RWPE1 (cell line): ENCODE measurements at regions not wholly inside any gene's neighbourhood (a gene's known extent, or its start where the extent isn't known, plus 50 kb on each side); places are given as distances from the start of the nearest gene placed in this dataset.
A peak's percentile ranks its signal among the peaks of the same experiment; 100 is the strongest.

Experiments used
- CTCF ChIA-PET: fragments of 350-600 bp; sonication (Branson Sonifier 250); formaldehyde crosslinking; extraction: SDS; loops from one replicate; lab custom pipeline; 2021; lab: Yijun Ruan, JAX
- POLR2A ChIA-PET: fragments of 400-600 bp; formaldehyde crosslinking; extraction: SDS; loops from one replicate; lab custom pipeline; 2020; ENCODE audit warnings: antibody characterized with exemption; ENCODE audit not compliant: low non-redundant PET; lab: Yijun Ruan, JAX
- DNase-seq: peaks from one replicate; pipeline ENCODE4 v3.0.0; 2012; ENCODE audit warnings: low spot score
- H3K27ac ChIP-seq: fragments of 450-650 bp; 2 replicates; pipeline ENCODE4 v1.5.1; 2017
- TF ChIP-seq, protein P1 (sequence below): fragments of 450-650 bp; conservative IDR thresholded peaks from 2 replicates; pipeline ENCODE4 v1.5.1; 2017; ENCODE audit warnings: low read depth, mild to moderate bottlenecking

DNA sequence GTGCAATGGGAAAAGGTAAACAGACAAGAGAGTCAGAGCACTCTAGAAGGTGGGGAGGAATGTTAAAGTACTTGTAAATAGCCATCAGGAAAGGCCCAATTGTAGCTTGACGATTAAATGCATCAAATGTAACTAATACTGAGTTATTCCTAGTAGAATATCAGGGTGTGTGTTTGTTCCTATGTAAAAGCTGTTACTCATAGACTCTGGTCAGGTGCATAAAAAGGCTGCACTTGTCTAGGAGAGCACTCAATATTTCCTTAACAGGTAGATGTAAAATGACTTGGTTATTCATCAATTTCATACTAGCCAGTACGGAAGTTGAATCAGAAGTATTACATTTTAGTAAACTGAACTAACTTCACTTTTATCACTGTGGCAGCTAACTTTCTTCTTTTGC, 179.7 kb upstream of the AGR3 start:
- TF ChIP-seq, protein P1, sequence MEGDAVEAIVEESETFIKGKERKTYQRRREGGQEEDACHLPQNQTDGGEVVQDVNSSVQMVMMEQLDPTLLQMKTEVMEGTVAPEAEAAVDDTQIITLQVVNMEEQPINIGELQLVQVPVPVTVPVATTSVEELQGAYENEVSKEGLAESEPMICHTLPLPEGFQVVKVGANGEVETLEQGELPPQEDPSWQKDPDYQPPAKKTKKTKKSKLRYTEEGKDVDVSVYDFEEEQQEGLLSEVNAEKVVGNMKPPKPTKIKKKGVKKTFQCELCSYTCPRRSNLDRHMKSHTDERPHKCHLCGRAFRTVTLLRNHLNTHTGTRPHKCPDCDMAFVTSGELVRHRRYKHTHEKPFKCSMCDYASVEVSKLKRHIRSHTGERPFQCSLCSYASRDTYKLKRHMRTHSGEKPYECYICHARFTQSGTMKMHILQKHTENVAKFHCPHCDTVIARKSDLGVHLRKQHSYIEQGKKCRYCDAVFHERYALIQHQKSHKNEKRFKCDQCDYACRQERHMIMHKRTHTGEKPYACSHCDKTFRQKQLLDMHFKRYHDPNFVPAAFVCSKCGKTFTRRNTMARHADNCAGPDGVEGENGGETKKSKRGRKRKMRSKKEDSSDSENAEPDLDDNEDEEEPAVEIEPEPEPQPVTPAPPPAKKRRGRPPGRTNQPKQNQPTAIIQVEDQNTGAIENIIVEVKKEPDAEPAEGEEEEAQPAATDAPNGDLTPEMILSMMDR: no peak
- CTCF ChIA-PET: interaction anchor here (0.7 kb wide), 1 partner anchor 23 kb away, joined by 4 read pairs; no protein-coding TSS in a partner anchor

DNA sequence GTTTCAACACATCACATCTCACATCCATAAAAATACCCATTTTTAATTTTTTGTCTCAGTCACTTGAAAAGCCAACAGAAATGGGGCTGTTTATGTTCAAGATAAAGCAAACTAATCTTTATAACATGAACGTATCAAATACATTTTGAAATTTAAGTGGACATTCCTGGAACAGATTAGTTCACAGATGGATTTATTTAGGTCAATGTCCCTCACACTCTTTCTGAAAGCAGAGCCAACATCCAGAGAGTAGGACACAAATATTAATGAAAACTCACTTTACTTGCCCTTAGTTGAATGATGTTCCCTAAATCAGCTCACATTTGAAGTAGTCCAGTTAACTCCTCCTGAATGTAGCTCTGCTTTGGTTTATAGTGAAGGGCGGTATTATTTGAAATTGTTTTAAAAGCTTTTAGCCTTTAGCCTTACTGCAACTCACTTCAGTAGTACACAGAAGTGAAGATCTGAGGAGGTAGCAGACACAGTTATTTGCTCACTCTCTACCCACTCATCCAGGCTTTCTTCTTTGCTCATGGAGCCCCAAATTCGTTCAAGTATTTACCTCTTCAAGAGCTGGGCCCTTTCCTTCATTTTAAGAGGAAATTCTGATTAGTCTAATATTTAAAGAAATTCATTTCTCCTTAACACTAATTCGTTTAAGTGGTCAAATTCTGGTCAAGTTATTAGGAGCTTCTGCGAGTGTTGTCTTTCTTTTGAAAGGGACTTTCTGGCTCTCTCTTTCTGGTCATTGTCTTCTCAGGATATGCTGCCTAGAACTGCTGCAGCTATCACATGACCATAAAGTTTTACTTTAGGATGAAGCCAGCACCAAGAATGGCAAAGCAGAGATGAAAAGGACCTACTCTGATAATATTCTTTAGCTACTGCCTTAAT, 180.6 kb upstream of the AGR3 start:
- no peak overlapping the region for H3K27ac ChIP-seq
- TF ChIP-seq, protein P1: no peak
- CTCF ChIA-PET: interaction anchor here (0.6 to 0.7 kb wide), 8 partner anchors 14 to 834 kb away, joined by 3 to 5 read pairs (median 3); no protein-coding TSS in a partner anchor
- DNase-seq: no peak
- POLR2A ChIA-PET: no interaction called here

More for the DNA sequence above, 179.7 kb upstream of the AGR3 start:
- no peak overlapping the region for H3K27ac ChIP-seq
- POLR2A ChIA-PET: no interaction called here
- DNase-seq: no peak

DNA sequence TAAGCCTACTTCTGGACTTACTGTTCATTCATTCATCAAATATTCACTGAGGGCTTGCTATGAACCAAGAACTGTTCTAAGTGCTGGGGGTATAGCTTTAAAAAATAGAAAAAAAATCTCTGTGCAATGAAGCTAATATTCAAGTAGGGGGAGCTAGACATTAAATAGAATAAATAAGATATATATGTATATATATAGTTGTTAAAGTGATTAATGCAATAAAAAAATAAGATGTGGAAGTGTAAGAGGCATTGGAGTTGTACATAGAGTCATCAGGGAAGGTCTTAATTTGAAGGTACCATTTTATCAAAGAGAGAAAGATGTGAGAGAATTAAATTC, 181.2 kb upstream of the AGR3 start:
- ChIA-PET CTCF (interaction anchor here (0.6 to 1.2 kb wide), 7 partner anchors 13 to 833 kb away, joined by 3 to 5 read pairs (median 3); no protein-coding TSS in a partner anchor), POLR2A (no interaction called here)
- no peak overlapping the region for H3K27ac ChIP-seq
- peak; percentile 10 for DNase-seq
- TF ChIP-seq, protein P1: no peak; the same call in 1 of the 2 replicates

DNA sequence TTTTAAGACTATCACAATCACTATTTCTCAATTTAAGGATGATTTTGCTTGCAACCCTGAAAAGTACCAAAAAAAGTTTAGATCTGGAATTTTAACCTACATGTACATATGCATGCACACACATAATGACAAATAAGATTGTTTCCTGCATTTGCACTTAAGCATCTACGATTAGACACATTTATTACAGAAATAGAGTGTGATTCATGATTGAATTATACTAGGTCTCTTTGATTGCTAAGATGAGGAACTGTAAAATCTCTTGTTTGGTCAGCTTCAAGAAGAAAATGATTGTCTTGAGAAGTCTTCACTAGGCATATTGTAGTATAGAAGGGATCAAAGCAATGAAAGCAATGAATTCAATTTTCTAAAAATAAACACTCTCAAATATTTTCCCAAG, 185.9 kb upstream of the AGR3 start:
- DNase-seq: no peak
- ChIA-PET CTCF (interaction anchor here (0.6 kb wide), 1 partner anchor 9 kb away, joined by 7 read pairs; no protein-coding TSS in a partner anchor), POLR2A (no interaction called here)
- no peak overlapping the region for H3K27ac ChIP-seq
- TF ChIP-seq, protein P1: no peak

DNA sequence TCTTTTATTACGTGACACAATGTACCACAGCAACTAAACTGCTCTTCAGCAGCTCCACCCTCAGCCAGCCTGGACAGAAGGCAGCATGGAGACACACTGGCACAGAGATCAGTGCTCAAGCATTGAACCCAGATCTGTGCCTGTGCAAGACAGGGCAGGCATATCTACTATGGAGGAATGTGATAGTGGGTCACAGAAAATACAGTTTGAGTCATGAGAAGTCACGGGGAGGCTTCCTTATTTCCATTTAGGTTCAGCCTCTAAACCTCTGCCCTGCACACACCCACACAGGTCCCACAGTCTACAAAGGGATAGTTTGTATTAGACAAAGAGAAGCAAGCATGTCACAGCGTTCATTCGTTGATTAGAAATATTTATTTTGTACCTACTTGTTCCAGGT, 187.4 kb upstream of the AGR3 start:
- CTCF ChIA-PET: no interaction called here
- H3K27ac ChIP-seq: no peak overlapping the region
- TF ChIP-seq, protein P1: no peak
- DNase-seq: peak; percentile 27
- POLR2A ChIA-PET: no interaction called here

DNA sequence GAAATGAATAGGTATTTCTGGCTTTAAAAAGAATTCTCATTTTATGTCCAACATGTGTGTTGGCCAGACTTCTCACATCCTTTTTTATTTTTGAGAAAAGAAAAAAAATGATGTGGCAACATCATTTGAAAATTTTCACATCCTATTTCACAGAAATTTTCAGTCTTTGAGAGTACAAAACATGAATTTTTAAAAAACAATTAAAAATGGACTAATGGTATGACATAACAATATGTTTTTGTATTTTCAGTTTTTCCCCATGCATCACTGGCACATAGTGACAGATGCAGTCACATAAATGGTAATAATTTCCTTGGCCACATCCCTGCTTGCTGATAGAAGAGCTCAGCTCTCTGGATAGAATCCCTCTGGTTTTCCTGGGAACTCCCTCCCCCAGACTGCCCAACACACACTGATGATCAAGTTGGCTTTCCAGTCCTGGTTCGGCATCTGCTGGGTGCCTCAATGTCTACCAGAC, 188.5 kb upstream of the AGR3 start:
- ChIA-PET POLR2A (no interaction called here), CTCF (interaction anchor here (0.6 to 0.7 kb wide), 3 partner anchors 9 to 163 kb away, joined by 4 to 6 read pairs (median 5); no protein-coding TSS in a partner anchor)
- H3K27ac ChIP-seq: no peak overlapping the region
- TF ChIP-seq, protein P1: no peak
- DNase-seq: no peak
